ENCODE measurements at regions not wholly inside any gene's neighbourhood (a gene's known extent, or its start where the extent isn't known, plus 50 kb on each side); places are given as distances from the start of the nearest gene placed in this dataset.
A peak's percentile ranks its signal among the peaks of the same experiment; 100 is the strongest.

GRCh38 chr1:198966519-198966918, 327.7 kb downstream of the PTPRC start:
- DNase-seq (ENCODE audit: low read depth) = no peak
- TF ChIP-seq CTCF (conservative IDR thresholded peaks at IDR 0.05; ENCODE audit: low read length) = no peak
- H3K4me3 ChIP-seq (ENCODE audit: low read length) = no peak overlapping the region

- no peak overlapping the region for H3K4me3 ChIP-seq (ENCODE audit: low read length)
- no peak for TF ChIP-seq CTCF (conservative IDR thresholded peaks at IDR 0.05; ENCODE audit: low read length)
- DNase-seq (ENCODE audit: low read depth) = no peak
Measured at GRCh38 chr1:198967566-198967965, 328.7 kb downstream of the PTPRC start.

- no peak overlapping the region for H3K4me3 ChIP-seq (ENCODE audit: low read length)
- no peak for TF ChIP-seq CTCF (conservative IDR thresholded peaks at IDR 0.05; ENCODE audit: low read length)
- no peak for DNase-seq (ENCODE audit: low read depth)
Measured at GRCh38 chr1:198968866-198969265, 330.0 kb downstream of the PTPRC start.

- H3K4me3 ChIP-seq (ENCODE audit: low read length) = no peak overlapping the region
- no peak for TF ChIP-seq CTCF (conservative IDR thresholded peaks at IDR 0.05; ENCODE audit: low read length)
- no peak for DNase-seq (ENCODE audit: low read depth)
Measured at GRCh38 chr1:198969981-198970380, 331.1 kb downstream of the PTPRC start.

GRCh38 chr1:198970916-198971315, 332.1 kb downstream of the PTPRC start:
- TF ChIP-seq CTCF (conservative IDR thresholded peaks at IDR 0.05; ENCODE audit: low read length) = no peak
- H3K4me3 ChIP-seq (ENCODE audit: low read length) = no peak overlapping the region
- DNase-seq (ENCODE audit: low read depth) = peak; percentile 40

GRCh38 chr1:198977909-198978308, 339.1 kb downstream of the PTPRC start:
- TF ChIP-seq CTCF (conservative IDR thresholded peaks at IDR 0.05; ENCODE audit: low read length) = no peak
- no peak for DNase-seq (ENCODE audit: low read depth)
- no peak overlapping the region for H3K4me3 ChIP-seq (ENCODE audit: low read length)

GRCh38 chr1:198978523-198978922, 339.7 kb downstream of the PTPRC start:
- H3K4me3 ChIP-seq (ENCODE audit: low read length) = no peak overlapping the region
- no peak for TF ChIP-seq CTCF (conservative IDR thresholded peaks at IDR 0.05; ENCODE audit: low read length)
- DNase-seq (ENCODE audit: low read depth) = no peak

Measured in AG10803 (cell line).